SU-DHL-6 (cell line): ENCODE measurements at regions not wholly inside any gene's neighbourhood (a gene's known extent, or its start where the extent isn't known, plus 50 kb on each side); places are given as distances from the start of the nearest gene placed in this dataset.

Source experiments
- H2AFZ ChIP-seq: fragments of 200-600 bp; sonication (generic); 2 replicates; pipeline ENCODE4 v1.6.1; 2014; ENCODE audit warnings: low read depth, mild to moderate bottlenecking, moderate library complexity, mixed read lengths, antibody characterized with exemption, low read length; ENCODE audit not compliant: severe bottlenecking
- H3F3A ChIP-seq: fragments of 200-600 bp; shearing (Covaris generic); 2 replicates; pipeline ENCODE4 v1.6.0; 2016; ENCODE audit warnings: antibody characterized with exemption, mild to moderate bottlenecking; ENCODE audit not compliant: insufficient read depth
- H3K27ac ChIP-seq: fragments of 200-600 bp; sonication (generic); 2 replicates; pipeline ENCODE4 v1.5.1; 2016; ENCODE audit warnings: low read depth, mild to moderate bottlenecking, low read length, moderate library complexity, mixed read lengths
- H3K27me3 ChIP-seq: fragments of 200-600 bp; sonication (generic), shearing (Covaris generic); 2 replicates; pipeline ENCODE4 v1.6.0; 2014; ENCODE audit warnings: mild to moderate bottlenecking, low read length
- H3K36me3 ChIP-seq: fragments of 200-600 bp; sonication (generic); 2 replicates; pipeline ENCODE4 v1.6.1; 2014; ENCODE audit warnings: mild to moderate bottlenecking, low read length, mixed read lengths
- H3K4me2 ChIP-seq: fragments of 300-600, 200-600 bp; shearing (Covaris generic), sonication (generic); 2 replicates; pipeline ENCODE4 v1.6.0; 2014; ENCODE audit warnings: low read length, low read depth, mild to moderate bottlenecking; ENCODE audit not compliant: poor library complexity, severe bottlenecking
- H3K4me3 ChIP-seq: fragments of 200-600 bp; sonication (generic); 2 replicates; pipeline ENCODE4 v1.5.1; 2014; ENCODE audit warnings: antibody characterized with exemption, low read length, mild to moderate bottlenecking, mixed read lengths; ENCODE audit not compliant: insufficient read depth, poor library complexity, severe bottlenecking
- H3K79me2 ChIP-seq: fragments of 200-600 bp; sonication (generic); 2 replicates; pipeline ENCODE4 v1.6.1; 2014; ENCODE audit warnings: mild to moderate bottlenecking, low read length, moderate library complexity; ENCODE audit not compliant: insufficient read depth
- H3K9ac ChIP-seq: fragments of 200-600 bp; sonication (generic); 2 replicates; pipeline ENCODE4 v1.7.0; 2014; ENCODE audit warnings: mild to moderate bottlenecking, low read length
- H3K9me2 ChIP-seq: fragments of 200-600 bp; sonication (generic); replicated peaks from 2 replicates; pipeline ENCODE4 v1.6.1; 2014; ENCODE audit warnings: low read length; ENCODE audit not compliant: insufficient read depth
- H3K9me3 ChIP-seq: fragments of 200-600 bp; sonication (generic); 2 replicates; pipeline ENCODE4 v1.6.1; 2014; ENCODE audit warnings: low read length, mixed read lengths; ENCODE audit not compliant: insufficient read depth
- H4K20me1 ChIP-seq: fragments of 200-600 bp; sonication (generic); 2 replicates; pipeline ENCODE4 v1.6.1; 2014; ENCODE audit warnings: low read depth, mild to moderate bottlenecking, antibody characterized with exemption, low read length, moderate library complexity, mixed read lengths
- EZH2phosphoT487 ChIP-seq: fragments of 200-600 bp; sonication (generic), shearing (Covaris generic); conservative IDR thresholded peaks from 2 replicates; pipeline ENCODE4 v1.6.1; 2018; ENCODE audit warnings: mild to moderate bottlenecking, antibody characterized with exemption, low read length, moderate library complexity, mixed read lengths
- TF ChIP-seq, protein P1 (sequence below): fragments of 200-600 bp; sonication (generic); IDR thresholded peaks from one replicate; pipeline ENCODE4 v1.5.1; 2017; ENCODE audit warnings: antibody characterized with exemption, mild to moderate bottlenecking, low read length, moderate library complexity; ENCODE audit not compliant: insufficient read depth, poor library complexity, severe bottlenecking

DNA sequence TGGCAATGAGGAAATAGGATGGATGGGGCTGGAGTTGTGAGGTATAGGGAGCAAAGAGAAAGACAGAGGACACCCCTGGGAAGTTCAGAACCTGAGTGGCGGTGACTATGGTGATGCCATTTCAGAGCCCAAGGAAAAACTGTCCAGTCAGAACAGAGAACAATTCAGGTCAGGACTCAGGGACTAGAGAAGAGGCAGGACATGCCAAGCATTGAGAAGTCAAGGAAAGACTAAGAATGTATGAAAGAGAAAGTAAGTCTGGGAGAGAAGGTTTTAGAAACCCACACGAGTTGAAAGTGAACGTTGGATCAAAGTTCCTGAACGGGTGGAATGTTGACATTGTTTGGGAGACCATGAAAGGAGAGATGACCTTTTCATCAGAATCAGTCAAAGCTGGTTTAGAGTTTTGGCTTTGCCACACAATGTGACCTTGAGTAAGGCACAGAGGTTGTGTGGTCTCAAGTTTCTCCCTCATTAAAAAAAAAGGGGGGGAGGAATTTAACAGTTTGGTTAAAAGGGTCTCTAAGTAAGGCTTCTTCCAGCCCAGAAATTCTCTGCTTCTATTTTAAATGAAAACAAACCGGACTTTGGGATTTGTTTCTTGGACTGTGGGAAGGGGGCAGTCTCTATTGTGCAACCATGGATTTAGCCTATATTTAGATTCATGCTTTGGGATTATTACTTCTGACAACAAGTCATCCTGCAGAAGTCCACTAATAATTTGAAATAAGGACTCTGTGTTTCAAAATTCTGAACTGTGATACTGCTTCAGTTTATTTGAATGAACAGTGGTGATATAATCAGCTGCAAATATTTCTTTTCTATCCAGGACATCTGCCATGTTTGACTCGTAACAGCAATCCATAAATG lies 315.9 kb upstream of the TBL1XR1 start:
- H3K4me2 ChIP-seq, result no peak overlapping the region

DNA sequence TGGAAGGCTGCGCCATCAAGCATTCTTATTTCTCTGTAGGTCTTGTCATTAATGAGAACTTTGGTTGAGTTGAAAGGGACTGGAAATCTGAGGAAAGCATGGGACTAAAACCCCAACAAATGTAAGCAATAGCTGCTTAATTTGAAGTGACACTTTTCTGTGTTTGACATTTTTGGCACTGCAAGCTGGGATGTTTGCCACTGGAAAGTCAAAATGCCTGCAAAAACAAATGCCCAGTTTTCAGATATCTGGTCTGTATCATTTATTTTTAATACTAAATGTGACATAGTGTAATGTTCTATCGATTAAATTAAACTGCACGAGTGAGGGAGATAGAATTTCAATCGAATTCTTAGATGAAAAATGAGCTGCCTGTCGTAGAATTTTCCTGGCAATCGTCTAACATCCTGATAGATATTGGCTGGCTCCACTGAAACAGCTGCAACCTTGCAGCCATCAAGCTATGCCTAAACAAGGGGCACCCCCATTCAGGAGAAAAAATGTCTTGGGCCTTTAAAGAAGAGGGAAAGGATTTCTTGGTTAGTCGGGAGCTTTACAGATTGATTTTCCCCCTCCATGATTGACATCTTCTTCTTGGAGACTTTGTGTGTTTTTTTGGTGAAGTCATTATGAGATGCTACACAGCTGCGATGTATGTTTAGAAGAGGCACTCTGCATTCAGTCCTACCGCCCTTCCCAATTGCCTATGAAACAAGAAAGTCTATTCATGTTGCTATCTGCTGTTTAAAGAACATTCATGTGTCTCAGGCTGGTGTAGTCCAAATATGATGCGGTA lies 316.7 kb upstream of the TBL1XR1 start:
- no peak for TF ChIP-seq EZH2phosphoT487
- Histone ChIP-seq H3K9me3 (no peaks in the 10 kb centered on the region), H3K27ac (no peak overlapping the region), H3K9me2 (no peaks in the 10 kb centered on the region), H3K9ac (no peak overlapping the region), H3K4me3 (no peak overlapping the region), H3K27me3 (no peaks in the 10 kb centered on the region), H4K20me1 (no peaks in the 10 kb centered on the region), H3F3A (no peaks in the 10 kb centered on the region), H3K4me2 (no peak overlapping the region), H3K79me2 (no peaks in the 10 kb centered on the region), H2AFZ (no peak overlapping the region), H3K36me3 (no peaks in the 10 kb centered on the region)

More for the DNA sequence above, 315.9 kb upstream of the TBL1XR1 start:
- Histone ChIP-seq H3F3A (no peaks in the 10 kb centered on the region), H2AFZ (no peak overlapping the region), H3K79me2 (no peaks in the 10 kb centered on the region), H3K27me3 (no peaks in the 10 kb centered on the region), H3K9me2 (no peaks in the 10 kb centered on the region), H3K36me3 (no peaks in the 10 kb centered on the region), H3K4me3 (no peak overlapping the region), H4K20me1 (no peaks in the 10 kb centered on the region), H3K27ac (no peak overlapping the region), H3K9ac (no peak overlapping the region), H3K9me3 (no peaks in the 10 kb centered on the region)
- TF ChIP-seq, protein P1, sequence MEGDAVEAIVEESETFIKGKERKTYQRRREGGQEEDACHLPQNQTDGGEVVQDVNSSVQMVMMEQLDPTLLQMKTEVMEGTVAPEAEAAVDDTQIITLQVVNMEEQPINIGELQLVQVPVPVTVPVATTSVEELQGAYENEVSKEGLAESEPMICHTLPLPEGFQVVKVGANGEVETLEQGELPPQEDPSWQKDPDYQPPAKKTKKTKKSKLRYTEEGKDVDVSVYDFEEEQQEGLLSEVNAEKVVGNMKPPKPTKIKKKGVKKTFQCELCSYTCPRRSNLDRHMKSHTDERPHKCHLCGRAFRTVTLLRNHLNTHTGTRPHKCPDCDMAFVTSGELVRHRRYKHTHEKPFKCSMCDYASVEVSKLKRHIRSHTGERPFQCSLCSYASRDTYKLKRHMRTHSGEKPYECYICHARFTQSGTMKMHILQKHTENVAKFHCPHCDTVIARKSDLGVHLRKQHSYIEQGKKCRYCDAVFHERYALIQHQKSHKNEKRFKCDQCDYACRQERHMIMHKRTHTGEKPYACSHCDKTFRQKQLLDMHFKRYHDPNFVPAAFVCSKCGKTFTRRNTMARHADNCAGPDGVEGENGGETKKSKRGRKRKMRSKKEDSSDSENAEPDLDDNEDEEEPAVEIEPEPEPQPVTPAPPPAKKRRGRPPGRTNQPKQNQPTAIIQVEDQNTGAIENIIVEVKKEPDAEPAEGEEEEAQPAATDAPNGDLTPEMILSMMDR, result no peak
- no peak for TF ChIP-seq EZH2phosphoT487

DNA sequence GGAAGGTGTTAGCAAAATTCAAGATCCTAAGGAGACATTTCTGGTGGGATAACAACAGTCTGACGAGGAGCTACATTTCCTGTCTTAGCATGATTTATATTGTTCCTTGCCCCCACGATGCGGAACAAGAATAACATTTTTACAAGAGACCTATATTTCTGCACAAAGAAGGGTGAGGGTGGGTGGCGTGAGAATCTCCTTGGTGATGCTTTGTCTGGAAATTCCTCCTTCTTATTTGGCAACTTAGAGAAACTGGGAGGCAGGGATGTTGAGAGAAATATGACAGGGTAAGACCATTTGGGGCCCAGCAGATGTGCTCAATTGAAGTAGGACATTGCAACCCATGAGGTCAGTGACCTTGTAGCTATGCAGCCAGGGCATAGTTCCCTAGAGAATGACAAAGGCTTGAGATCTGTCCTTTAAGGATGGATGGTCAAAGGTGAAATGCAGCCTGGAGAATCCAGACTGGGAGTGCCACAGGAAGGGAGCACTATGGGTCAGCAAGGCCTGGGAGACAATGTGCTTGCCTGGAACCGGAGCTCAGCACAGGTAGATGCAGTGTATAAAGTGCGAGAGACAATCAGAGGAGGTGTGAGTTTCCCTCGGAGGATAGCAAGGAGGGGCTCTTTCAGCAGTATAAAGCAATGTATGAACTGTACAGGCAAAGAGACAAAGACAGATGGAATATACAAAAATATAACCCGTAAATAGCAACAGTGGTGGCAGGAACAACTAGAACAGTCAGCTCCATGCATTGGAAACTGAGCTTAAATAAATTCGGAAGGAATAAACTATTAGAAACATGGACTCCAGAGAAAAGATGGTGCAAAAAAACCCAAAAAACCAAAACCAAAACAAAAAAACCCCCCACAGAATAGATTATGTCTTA lies 317.6 kb upstream of the TBL1XR1 start:
- H3K9me2 ChIP-seq, result no peaks in the 10 kb centered on the region
- no peak overlapping the region for H3K4me3 ChIP-seq
- H3K27ac ChIP-seq, result no peak overlapping the region
- no peak overlapping the region for H3K9ac ChIP-seq
- no peaks in the 10 kb centered on the region for H3F3A ChIP-seq
- H3K9me3 ChIP-seq, result no peaks in the 10 kb centered on the region
- H3K36me3 ChIP-seq, result no peaks in the 10 kb centered on the region
- no peak overlapping the region for H3K4me2 ChIP-seq
- H3K79me2 ChIP-seq, result no peaks in the 10 kb centered on the region
- H3K27me3 ChIP-seq, result no peaks in the 10 kb centered on the region
- H2AFZ ChIP-seq, result no peak overlapping the region
- no peaks in the 10 kb centered on the region for H4K20me1 ChIP-seq
- TF ChIP-seq, protein P1, result no peak
- TF ChIP-seq EZH2phosphoT487, result no peak
